A549 (cell line): ENCODE measurements at regions not wholly inside any gene's neighbourhood (a gene's known extent, or its start where the extent isn't known, plus 50 kb on each side); places are given as distances from the start of the nearest gene placed in this dataset.

Experiments used
- ATAC-seq, 2 experiments: fragments of 200-7000 bp in 1 of 2; fragments of >200 bp in 1 of 2; cut with Nextera tagmentation in 1 of 2; cut with Tn5 transposase in 1 of 2; 3 replicates each; pipeline versions ENCODE4 v1.8.0 to v1.9.1; 2018 to 2020; ENCODE audit warnings: mild to moderate bottlenecking in 1 of 2, moderate library complexity in 1 of 2
- CTCF ChIA-PET: fragments of 300-600 bp; sonication (Branson Sonifier 250); formaldehyde crosslinking; extraction: SDS; loops from one replicate; lab custom pipeline; 2021; ENCODE audit warnings: antibody characterized with exemption, inconsistent platforms; lab: Yijun Ruan, JAX
- POLR2A ChIA-PET: fragments of 350-600 bp; formaldehyde crosslinking; extraction: SDS; loops from one replicate; lab custom pipeline; 2021; ENCODE audit warnings: antibody characterized with exemption, inconsistent platforms; lab: Yijun Ruan, JAX
- DNase-seq, 2 experiments: peaks; one replicate each; pipeline versions ENCODE4 v3.0.0 to v3.0.0-alpha.2; 2011 to 2016; ENCODE audit warnings: low read depth in 1 of 2, low spot score in 1 of 2
- FAIRE-seq: peaks from 2 replicates; lab custom pipeline; 2011; peaks lifted over from hg19 to GRCh38; lab: Jason Lieb, UNC
- H3K27ac ChIP-seq, 2 experiments: fragments of >200 bp; sonication (Bioruptor Twin); formaldehyde crosslinking; 3 replicates each; pipeline ENCODE4 v1.5.1; 2016 to 2017
- H3K4me1 ChIP-seq: fragments of >200 bp; sonication (Bioruptor Twin); formaldehyde crosslinking; 3 replicates; pipeline ENCODE4 v1.6.1; 2016
- H3K4me2 ChIP-seq: fragments of >200 bp; sonication (Bioruptor Twin); formaldehyde crosslinking; 3 replicates; pipeline ENCODE4 v1.6.1; 2016
- H3K4me3 ChIP-seq: fragments of >200 bp; sonication (Bioruptor Twin); formaldehyde crosslinking; 3 replicates; pipeline ENCODE4 v1.5.1; 2016
- H3K9me3 ChIP-seq: fragments of >200 bp; sonication (Bioruptor Twin); formaldehyde crosslinking; 3 replicates; pipeline ENCODE4 v1.6.1; 2016
- ATOH8 ChIP-seq: fragments of 250-450 bp; sonication (Bioruptor Pico); IDR thresholded peaks from 2 replicates; pipeline ENCODE4 v1.5.0; 2020; ENCODE audit warnings: low read depth, mild to moderate bottlenecking, moderate library complexity
- BCL3 ChIP-seq: fragments of >200 bp; sonication (Bioruptor Twin); formaldehyde crosslinking; IDR thresholded peaks from 3 replicates; pipeline ENCODE4 v1.6.1; 2016
- CHD2 ChIP-seq: fragments of 150-350 bp; IDR thresholded peaks from 2 replicates; pipeline ENCODE4 v1.6.1; 2014; ENCODE audit warnings: low read length; ENCODE audit not compliant: partially characterized antibody
- CTCF ChIP-seq: fragments of >200 bp; sonication (Bioruptor Twin); formaldehyde crosslinking; IDR thresholded peaks from 3 replicates; pipeline ENCODE4 v1.5.1; 2016
- EHF ChIP-seq: fragments of 250-450 bp; sonication (Bioruptor Pico); IDR thresholded peaks from 2 replicates; pipeline ENCODE4 v1.5.0; 2020; ENCODE audit warnings: mild to moderate bottlenecking
- FOSL2 ChIP-seq, 2 experiments: fragments of 450-650 bp in 1 of 2; fragments of >200 bp in 1 of 2; sonication (Bioruptor Twin) in 1 of 2; formaldehyde crosslinking; IDR thresholded peaks; 2 replicates each; pipeline versions ENCODE4 v1.5.0 to v1.6.1; 2016 to 2020; ENCODE audit warnings: mild to moderate bottlenecking in 1 of 2, moderate library complexity in 1 of 2
- GATA3 ChIP-seq: IDR thresholded peaks from 2 replicates; pipeline ENCODE4 v1.6.1; 2012; ENCODE audit warnings: borderline replicate concordance
- HES2 ChIP-seq: fragments of >200 bp; sonication (Bioruptor Twin); formaldehyde crosslinking; IDR thresholded peaks from 2 replicates; pipeline ENCODE4 v1.6.1; 2016
- HEYL ChIP-seq: fragments of 250-450 bp; sonication (Bioruptor Pico); IDR thresholded peaks from 2 replicates; pipeline ENCODE4 v1.8.0; 2021; ENCODE audit warnings: mild to moderate bottlenecking, moderate library complexity
- JUN ChIP-seq, 2 experiments: fragments of >200 bp; sonication (Bioruptor Twin); formaldehyde crosslinking; IDR thresholded peaks; 2 replicates in 1 of 2; 3 replicates in 1 of 2; pipeline ENCODE4 v1.6.1; 2016 to 2017
- KDM5A ChIP-seq: fragments of 200-600 bp; sonication (generic); IDR thresholded peaks from 2 replicates; pipeline ENCODE4 v1.6.1; 2016; ENCODE audit warnings: antibody characterized with exemption, mild to moderate bottlenecking
- MAFK ChIP-seq: fragments of 450-650 bp; IDR thresholded peaks from 2 replicates; pipeline ENCODE4 v1.6.1; 2014; ENCODE audit not compliant: partially characterized antibody
- MAX ChIP-seq: IDR thresholded peaks from 2 replicates; pipeline ENCODE4 v1.6.1; 2012
- MYC ChIP-seq: IDR thresholded peaks from 2 replicates; pipeline ENCODE4 v1.6.1; 2012; ENCODE audit warnings: mild to moderate bottlenecking, inconsistent platforms, low read length, improper control_type of control experiment, borderline replicate concordance
- PBX3 ChIP-seq: IDR thresholded peaks from 2 replicates; pipeline ENCODE4 v1.6.1; 2012
- PHF8 ChIP-seq: fragments of 200-600 bp; sonication (generic); IDR thresholded peaks from 2 replicates; pipeline ENCODE4 v1.6.1; 2016; ENCODE audit warnings: low read depth, mild to moderate bottlenecking, antibody characterized with exemption, moderate library complexity, borderline replicate concordance
- REST ChIP-seq: fragments of 200-600 bp; sonication (generic); IDR thresholded peaks from 2 replicates; pipeline ENCODE4 v1.6.1; 2016; ENCODE audit warnings: antibody characterized with exemption, mild to moderate bottlenecking, moderate library complexity
- RNF2 ChIP-seq: fragments of 200-600 bp; sonication (generic); IDR thresholded peaks from 2 replicates; pipeline ENCODE4 v1.6.1; 2016; ENCODE audit warnings: low read depth, mild to moderate bottlenecking, antibody characterized with exemption, moderate library complexity, borderline replicate concordance
- ZNF302 ChIP-seq: fragments of 250-450 bp; sonication (Bioruptor Pico); IDR thresholded peaks from 2 replicates; pipeline ENCODE4 v1.9.0; 2021; ENCODE audit warnings: inconsistent platforms, mild to moderate bottlenecking, moderate library complexity
- ZSCAN20 ChIP-seq: fragments of 250-450 bp; sonication (Bioruptor Pico); IDR thresholded peaks from 2 replicates; pipeline ENCODE4 v1.8.0; 2022; ENCODE audit warnings: mild to moderate bottlenecking, moderate library complexity
- WGBS: methylation state at CpG from one replicate; pipeline ENCODE4 v1.1.6; 2017; ENCODE audit errors: missing lambda C conversion rate; 5-methylcytosine and 5-hydroxymethylcytosine counted together

GRCh38 chr7:92997152-92997551 lies 120.6 kb downstream of the SAMD9 start:
- 17% methylated on average over 2 of the region's 2 CpGs for WGBS
- ChIA-PET POLR2A (no interaction called here), CTCF (no interaction called here)
- DNase-seq: no peak
- H3K4me3 ChIP-seq: no peak overlapping the region
- TF ChIP-seq ZNF302 (CRISPR knock-in tag) (no peak), ZSCAN20 (no peak), FOSL2 (IDR thresholded peaks at IDR 0.05) (no peak), FOSL2 (CRISPR knock-in tag; IDR thresholded peaks at IDR 0.05) (no peak), HES2 (no peak), CHD2 (no peak), KDM5A (no peak), MYC (no peak), CTCF (no peak), RNF2 (no peak), MAFK (no peak), JUN (IDR thresholded peaks at IDR 0.05) (no peak), GATA3 (no peak), MAX (no peak), ATOH8 (CRISPR knock-in tag) (no peak), EHF (CRISPR knock-in tag) (no peak), REST (no peak), PHF8 (no peak), PBX3 (no peak), HEYL (no peak), BCL3 (no peak)
- peaks cover 5% of the 10 kb centered on the region; the same call in 1 of the 3 replicates for H3K9me3 ChIP-seq
- no peak overlapping the region for H3K27ac ChIP-seq
- H3K4me2 ChIP-seq: no peak overlapping the region
- no peak for FAIRE-seq
- no peak for ATAC-seq
- no peaks in the 10 kb centered on the region for H3K4me1 ChIP-seq
